ENCODE measurements at regions not wholly inside any gene's neighbourhood (a gene's known extent, or its start where the extent isn't known, plus 50 kb on each side); places are given as distances from the start of the nearest gene placed in this dataset.

DNA sequence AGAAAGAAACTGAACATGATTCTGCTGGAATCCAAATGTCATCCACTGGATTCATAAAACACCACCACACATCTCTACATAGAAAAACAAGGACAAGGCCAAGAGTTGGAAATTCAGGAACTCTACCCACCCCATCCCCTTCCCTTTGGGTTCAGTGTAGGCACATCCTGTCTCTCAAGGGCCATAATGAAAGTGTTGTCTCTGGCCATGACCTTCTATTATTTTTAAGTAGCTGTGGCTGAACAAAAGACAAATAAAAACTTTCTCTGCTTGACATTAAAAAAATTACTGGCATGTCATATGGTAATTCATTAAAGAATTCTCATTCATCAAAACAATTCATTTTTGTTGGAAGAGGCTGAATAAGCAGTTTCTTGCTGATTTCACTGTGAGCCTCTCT is 54.9 kb upstream of the ZBTB18 start:
- Mint-ChIP-seq H3K4me1 (ENCODE audit: low read depth) (peaks cover 1% of the 10 kb centered on the region), H3K36me3 (ENCODE audit: insufficient read depth) (no peaks in the 10 kb centered on the region), H3K9me3 (ENCODE audit: low read depth) (peaks cover 6% of the 10 kb centered on the region), H3K27ac (no peak overlapping the region), H3K27me3 (no peaks in the 10 kb centered on the region), H3K4me3 (ENCODE audit: low read depth) (no peak overlapping the region)
- no peak for DNase-seq (ENCODE audit: low spot score, unreplicated experiment)
- TF ChIP-seq, protein P1, sequence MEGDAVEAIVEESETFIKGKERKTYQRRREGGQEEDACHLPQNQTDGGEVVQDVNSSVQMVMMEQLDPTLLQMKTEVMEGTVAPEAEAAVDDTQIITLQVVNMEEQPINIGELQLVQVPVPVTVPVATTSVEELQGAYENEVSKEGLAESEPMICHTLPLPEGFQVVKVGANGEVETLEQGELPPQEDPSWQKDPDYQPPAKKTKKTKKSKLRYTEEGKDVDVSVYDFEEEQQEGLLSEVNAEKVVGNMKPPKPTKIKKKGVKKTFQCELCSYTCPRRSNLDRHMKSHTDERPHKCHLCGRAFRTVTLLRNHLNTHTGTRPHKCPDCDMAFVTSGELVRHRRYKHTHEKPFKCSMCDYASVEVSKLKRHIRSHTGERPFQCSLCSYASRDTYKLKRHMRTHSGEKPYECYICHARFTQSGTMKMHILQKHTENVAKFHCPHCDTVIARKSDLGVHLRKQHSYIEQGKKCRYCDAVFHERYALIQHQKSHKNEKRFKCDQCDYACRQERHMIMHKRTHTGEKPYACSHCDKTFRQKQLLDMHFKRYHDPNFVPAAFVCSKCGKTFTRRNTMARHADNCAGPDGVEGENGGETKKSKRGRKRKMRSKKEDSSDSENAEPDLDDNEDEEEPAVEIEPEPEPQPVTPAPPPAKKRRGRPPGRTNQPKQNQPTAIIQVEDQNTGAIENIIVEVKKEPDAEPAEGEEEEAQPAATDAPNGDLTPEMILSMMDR (IDR thresholded peaks at IDR 0.05; ENCODE audit: unreplicated experiment) = no peak

DNA sequence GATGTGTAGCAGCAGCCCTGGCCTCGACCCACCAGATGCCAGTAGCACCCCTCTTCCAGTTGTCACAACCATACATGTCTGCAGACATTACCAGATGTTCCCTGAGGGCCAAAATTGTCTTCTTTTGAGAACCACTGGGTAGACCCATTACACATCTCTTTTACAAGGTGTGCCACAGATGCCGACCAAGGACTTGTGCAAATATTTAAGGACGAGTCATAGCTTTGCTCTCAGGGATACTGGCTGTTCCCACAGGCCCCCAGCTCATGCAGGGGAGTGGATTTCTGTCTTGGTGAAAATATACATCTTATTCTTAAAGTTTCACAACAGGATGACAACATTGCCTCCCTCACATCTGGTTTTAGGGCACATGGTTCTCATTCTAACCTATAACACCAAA is 59.4 kb upstream of the ZBTB18 start:
- no peak overlapping the region for H3K4me3 Mint-ChIP-seq (ENCODE audit: low read depth)
- H3K27me3 Mint-ChIP-seq = peaks cover under 1% of the 10 kb centered on the region
- H3K27ac Mint-ChIP-seq = no peak overlapping the region
- no peak for DNase-seq (ENCODE audit: low spot score, unreplicated experiment)
- H3K4me1 Mint-ChIP-seq (ENCODE audit: low read depth) = peaks cover 1% of the 10 kb centered on the region
- TF ChIP-seq, protein P1 (IDR thresholded peaks at IDR 0.05; ENCODE audit: unreplicated experiment) = no peak
- H3K36me3 Mint-ChIP-seq (ENCODE audit: insufficient read depth) = peaks cover 1% of the 10 kb centered on the region
- H3K9me3 Mint-ChIP-seq (ENCODE audit: low read depth) = peaks cover 11% of the 10 kb centered on the region

GRCh38 chr1:243984788-243985187 is 66.3 kb upstream of the ZBTB18 start:
- no peak overlapping the region for H3K4me3 Mint-ChIP-seq (ENCODE audit: low read depth)
- no peaks in the 10 kb centered on the region for H3K4me1 Mint-ChIP-seq (ENCODE audit: low read depth)
- H3K27ac Mint-ChIP-seq = no peak overlapping the region
- peaks cover under 1% of the 10 kb centered on the region for H3K9me3 Mint-ChIP-seq (ENCODE audit: low read depth)
- peaks cover 12% of the 10 kb centered on the region for H3K27me3 Mint-ChIP-seq
- H3K36me3 Mint-ChIP-seq (ENCODE audit: insufficient read depth) = no peaks in the 10 kb centered on the region
- DNase-seq (ENCODE audit: low spot score, unreplicated experiment) = no peak
- TF ChIP-seq, protein P1 (IDR thresholded peaks at IDR 0.05; ENCODE audit: unreplicated experiment) = no peak

GRCh38 chr1:243982447-243983018 is 68.5 kb upstream of the ZBTB18 start:
- DNase-seq (ENCODE audit: low spot score, unreplicated experiment) = no peak
- H3K27ac Mint-ChIP-seq = no peak overlapping the region
- H3K36me3 Mint-ChIP-seq (ENCODE audit: insufficient read depth) = no peaks in the 10 kb centered on the region
- TF ChIP-seq, protein P1 (IDR thresholded peaks at IDR 0.05; ENCODE audit: unreplicated experiment) = peak; percentile 33
- H3K9me3 Mint-ChIP-seq (ENCODE audit: low read depth) = no peaks in the 10 kb centered on the region
- no peaks in the 10 kb centered on the region for H3K4me1 Mint-ChIP-seq (ENCODE audit: low read depth)
- H3K27me3 Mint-ChIP-seq = peaks cover 12% of the 10 kb centered on the region
- H3K4me3 Mint-ChIP-seq (ENCODE audit: low read depth) = no peak overlapping the region

DNA sequence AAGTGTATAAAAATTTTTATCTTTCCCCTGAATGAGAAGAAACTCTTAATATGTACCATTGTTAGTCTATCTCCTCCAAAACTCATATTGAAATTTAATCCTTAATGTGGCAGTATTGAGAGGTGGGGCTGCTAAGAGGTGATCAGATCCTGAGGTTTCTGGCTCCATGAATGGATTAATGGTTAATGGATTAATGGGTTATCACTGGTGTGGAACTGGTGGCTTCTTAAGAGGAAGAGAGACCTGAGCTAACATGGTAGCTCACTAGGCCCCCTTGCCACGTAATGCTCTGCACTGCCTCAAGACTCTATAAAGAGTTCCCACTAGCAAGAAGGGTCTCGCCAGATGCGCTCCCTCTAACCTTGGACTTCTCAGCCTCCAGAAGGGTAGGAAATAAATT is 70.6 kb upstream of the ZBTB18 start:
- no peak overlapping the region for H3K4me3 Mint-ChIP-seq (ENCODE audit: low read depth)
- no peak overlapping the region for H3K27ac Mint-ChIP-seq
- H3K4me1 Mint-ChIP-seq (ENCODE audit: low read depth) = no peaks in the 10 kb centered on the region
- TF ChIP-seq, protein P1 (IDR thresholded peaks at IDR 0.05; ENCODE audit: unreplicated experiment) = no peak
- no peak for DNase-seq (ENCODE audit: low spot score, unreplicated experiment)
- H3K36me3 Mint-ChIP-seq (ENCODE audit: insufficient read depth) = no peaks in the 10 kb centered on the region
- peaks cover 15% of the 10 kb centered on the region for H3K27me3 Mint-ChIP-seq
- H3K9me3 Mint-ChIP-seq (ENCODE audit: low read depth) = no peaks in the 10 kb centered on the region
